ENCODE measurements at regions not wholly inside any gene's neighbourhood (a gene's known extent, or its start where the extent isn't known, plus 50 kb on each side); places are given as distances from the start of the nearest gene placed in this dataset.

DNA sequence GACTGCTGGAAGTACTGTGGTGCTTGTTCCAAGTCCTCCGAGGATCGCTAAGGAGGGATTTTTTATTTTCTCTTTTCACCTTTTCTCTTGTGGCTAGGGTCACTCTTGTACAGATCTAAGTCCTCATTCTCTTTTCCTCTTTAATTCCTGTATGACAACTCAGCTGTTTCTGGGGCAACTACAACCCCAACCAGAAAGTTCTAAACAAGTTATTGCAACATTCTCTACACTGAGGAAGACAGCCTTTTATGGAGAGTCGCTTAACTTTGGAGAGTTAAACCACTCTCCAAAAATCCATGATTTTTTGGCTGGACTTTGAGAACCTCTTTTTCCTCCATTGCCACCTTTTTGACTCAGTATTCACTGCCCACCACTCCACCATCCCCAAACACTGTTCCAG is 74.0 kb upstream of the SESTD1 start:
- no TSS peak for BruUV-seq (replicated peaks)
- ATAC-seq (no peak), FAIRE-seq (no peak), DNase-seq (ENCODE audit: extremely low read depth in 1 of 4, low spot score in 3 of 4) (no peak)
- ChIA-PET POLR2A (interaction anchor here (0.6 kb wide), 1 partner anchor 111 kb away, joined by 3 read pairs; no protein-coding TSS in a partner anchor), CTCF (ENCODE audit: low intra/inter-chr PET ratio) (no interaction called here)
- Histone ChIP-seq H4K20me1 (replicated peaks; ENCODE audit: control insufficient read depth, insufficient read depth, low read length) (no peaks in the 10 kb centered on the region), H3K79me2 (ENCODE audit: control insufficient read depth, insufficient read depth, low read length) (no peaks in the 10 kb centered on the region), H3K4me2 (ENCODE audit: insufficient read depth, low read length) (no peak overlapping the region), H3K9me3 (replicated peaks; ENCODE audit: control insufficient read depth, insufficient read depth, low read depth, low read length) (no peaks in the 10 kb centered on the region), H2AFZ (ENCODE audit: low read depth, low read length) (no peak overlapping the region), H3K27ac (ENCODE audit: extremely low read depth, low read depth, low read length) (no peak overlapping the region), H3K9me1 (ENCODE audit: control insufficient read depth, insufficient read depth, low read length) (no peaks in the 10 kb centered on the region), H3K4me1 (replicated peaks in 1 of 2; ENCODE audit: control insufficient read depth in 2 of 2, insufficient read depth in 2 of 2, low read length in 2 of 2) (no peaks in the 10 kb centered on the region), H3K4me3 (no peak overlapping the region), H3K27me3 (ENCODE audit: control insufficient read depth in 2 of 2, insufficient read depth in 2 of 2, low read length in 2 of 2) (no peaks in the 10 kb centered on the region), H3K36me3 (ENCODE audit: control insufficient read depth, insufficient read depth, low read length) (no peaks in the 10 kb centered on the region), H3K9ac (ENCODE audit: insufficient read depth in 1 of 2, low read depth in 2 of 2, low read length in 2 of 2) (no peak overlapping the region)
- intact Hi-C loops (cut with micrococcal nuclease), result no loop called here
- 2% methylated on average over 3 of the region's 3 CpGs for WGBS (ENCODE audit: insufficient coverage, low coverage, missing lambda C conversion rate)
- no peak for TF ChIP-seq HDAC1 (IDR thresholded peaks at IDR 0.05)
- TF ChIP-seq, protein P1, sequence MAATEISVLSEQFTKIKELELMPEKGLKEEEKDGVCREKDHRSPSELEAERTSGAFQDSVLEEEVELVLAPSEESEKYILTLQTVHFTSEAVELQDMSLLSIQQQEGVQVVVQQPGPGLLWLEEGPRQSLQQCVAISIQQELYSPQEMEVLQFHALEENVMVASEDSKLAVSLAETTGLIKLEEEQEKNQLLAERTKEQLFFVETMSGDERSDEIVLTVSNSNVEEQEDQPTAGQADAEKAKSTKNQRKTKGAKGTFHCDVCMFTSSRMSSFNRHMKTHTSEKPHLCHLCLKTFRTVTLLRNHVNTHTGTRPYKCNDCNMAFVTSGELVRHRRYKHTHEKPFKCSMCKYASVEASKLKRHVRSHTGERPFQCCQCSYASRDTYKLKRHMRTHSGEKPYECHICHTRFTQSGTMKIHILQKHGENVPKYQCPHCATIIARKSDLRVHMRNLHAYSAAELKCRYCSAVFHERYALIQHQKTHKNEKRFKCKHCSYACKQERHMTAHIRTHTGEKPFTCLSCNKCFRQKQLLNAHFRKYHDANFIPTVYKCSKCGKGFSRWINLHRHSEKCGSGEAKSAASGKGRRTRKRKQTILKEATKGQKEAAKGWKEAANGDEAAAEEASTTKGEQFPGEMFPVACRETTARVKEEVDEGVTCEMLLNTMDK (IDR thresholded peaks at IDR 0.05; ENCODE audit: borderline replicate concordance, insufficient read depth, low read depth, low read length, poor library complexity, severe bottlenecking), result no peak
- no peak for TF ChIP-seq ZNF384 (IDR thresholded peaks at IDR 0.05; ENCODE audit: low read depth, low read length)
- no peak for TF ChIP-seq BCL6 (CRISPR knock-in tag; IDR thresholded peaks at IDR 0.05)
- no peak for TF ChIP-seq TAF1 (IDR thresholded peaks at IDR 0.05; ENCODE audit: control insufficient read depth, extremely low read depth, insufficient read depth, low read length, severe bottlenecking)
- TF ChIP-seq ESRRB (CRISPR knock-in tag; IDR thresholded peaks at IDR 0.05; ENCODE audit: borderline replicate concordance), result no peak
- TF ChIP-seq, protein P2, sequence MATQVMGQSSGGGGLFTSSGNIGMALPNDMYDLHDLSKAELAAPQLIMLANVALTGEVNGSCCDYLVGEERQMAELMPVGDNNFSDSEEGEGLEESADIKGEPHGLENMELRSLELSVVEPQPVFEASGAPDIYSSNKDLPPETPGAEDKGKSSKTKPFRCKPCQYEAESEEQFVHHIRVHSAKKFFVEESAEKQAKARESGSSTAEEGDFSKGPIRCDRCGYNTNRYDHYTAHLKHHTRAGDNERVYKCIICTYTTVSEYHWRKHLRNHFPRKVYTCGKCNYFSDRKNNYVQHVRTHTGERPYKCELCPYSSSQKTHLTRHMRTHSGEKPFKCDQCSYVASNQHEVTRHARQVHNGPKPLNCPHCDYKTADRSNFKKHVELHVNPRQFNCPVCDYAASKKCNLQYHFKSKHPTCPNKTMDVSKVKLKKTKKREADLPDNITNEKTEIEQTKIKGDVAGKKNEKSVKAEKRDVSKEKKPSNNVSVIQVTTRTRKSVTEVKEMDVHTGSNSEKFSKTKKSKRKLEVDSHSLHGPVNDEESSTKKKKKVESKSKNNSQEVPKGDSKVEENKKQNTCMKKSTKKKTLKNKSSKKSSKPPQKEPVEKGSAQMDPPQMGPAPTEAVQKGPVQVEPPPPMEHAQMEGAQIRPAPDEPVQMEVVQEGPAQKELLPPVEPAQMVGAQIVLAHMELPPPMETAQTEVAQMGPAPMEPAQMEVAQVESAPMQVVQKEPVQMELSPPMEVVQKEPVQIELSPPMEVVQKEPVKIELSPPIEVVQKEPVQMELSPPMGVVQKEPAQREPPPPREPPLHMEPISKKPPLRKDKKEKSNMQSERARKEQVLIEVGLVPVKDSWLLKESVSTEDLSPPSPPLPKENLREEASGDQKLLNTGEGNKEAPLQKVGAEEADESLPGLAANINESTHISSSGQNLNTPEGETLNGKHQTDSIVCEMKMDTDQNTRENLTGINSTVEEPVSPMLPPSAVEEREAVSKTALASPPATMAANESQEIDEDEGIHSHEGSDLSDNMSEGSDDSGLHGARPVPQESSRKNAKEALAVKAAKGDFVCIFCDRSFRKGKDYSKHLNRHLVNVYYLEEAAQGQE (IDR thresholded peaks at IDR 0.05; ENCODE audit: borderline replicate concordance), result no peak
- TF ChIP-seq, protein P2 (CRISPR knock-in tag; IDR thresholded peaks at IDR 0.05; ENCODE audit: low read depth), result no peak
- no peak for TF ChIP-seq SIRT6 (IDR thresholded peaks at IDR 0.05; ENCODE audit: low read depth, low read length)
- TF ChIP-seq RNF2 (IDR thresholded peaks at IDR 0.05), result no peak
- TF ChIP-seq DPF2 (IDR thresholded peaks at IDR 0.05), result no peak
- TF ChIP-seq RBM25 (IDR thresholded peaks at IDR 0.05; ENCODE audit: low read depth, low read length, severe bottlenecking), result no peak
- in situ Hi-C loops (cut with MboI), result no loop called here

All from K562 (cell line).